ENCODE measurements at regions not wholly inside any gene's neighbourhood (a gene's known extent, or its start where the extent isn't known, plus 50 kb on each side); places are given as distances from the start of the nearest gene placed in this dataset.

GRCh38 chr7:85565276-85565675 lies 378.4 kb upstream of the SEMA3D start:
- H3K27ac ChIP-seq (replicated peaks) = no peak overlapping the region
- no peaks in the 10 kb centered on the region for H3K27me3 ChIP-seq (ENCODE audit: low read depth)
- TF ChIP-seq CTCF (IDR thresholded peaks at IDR 0.05; ENCODE audit: borderline replicate concordance) = no peak
- intact Hi-C loops (cut with micrococcal nuclease) = no loop called here
- H3K4me3 ChIP-seq = no peak overlapping the region
- no peak for DNase-seq
- H3K4me1 ChIP-seq = no peaks in the 10 kb centered on the region
- H3K36me3 ChIP-seq = no peaks in the 10 kb centered on the region
- H3K9me3 ChIP-seq (replicated peaks) = peaks cover 5% of the 10 kb centered on the region

GRCh38 chr7:85564861-85565260 lies 378.0 kb upstream of the SEMA3D start:
- no peaks in the 10 kb centered on the region for H3K27me3 ChIP-seq (ENCODE audit: low read depth)
- no peaks in the 10 kb centered on the region for H3K4me1 ChIP-seq
- no peak for TF ChIP-seq CTCF (IDR thresholded peaks at IDR 0.05; ENCODE audit: borderline replicate concordance)
- intact Hi-C loops (cut with micrococcal nuclease) = no loop called here
- no peak overlapping the region for H3K4me3 ChIP-seq
- no peaks in the 10 kb centered on the region for H3K36me3 ChIP-seq
- no peak overlapping the region for H3K27ac ChIP-seq (replicated peaks)
- no peak for DNase-seq
- peaks cover 1% of the 10 kb centered on the region for H3K9me3 ChIP-seq (replicated peaks)

GRCh38 chr7:85561706-85562105 lies 374.9 kb upstream of the SEMA3D start:
- no peak overlapping the region for H3K4me3 ChIP-seq
- H3K9me3 ChIP-seq (replicated peaks) = no peaks in the 10 kb centered on the region
- intact Hi-C loops (cut with micrococcal nuclease) = no loop called here
- no peaks in the 10 kb centered on the region for H3K27me3 ChIP-seq (ENCODE audit: low read depth)
- no peaks in the 10 kb centered on the region for H3K36me3 ChIP-seq
- no peaks in the 10 kb centered on the region for H3K4me1 ChIP-seq
- H3K27ac ChIP-seq (replicated peaks) = no peak overlapping the region
- no peak for TF ChIP-seq CTCF (IDR thresholded peaks at IDR 0.05; ENCODE audit: borderline replicate concordance)
- no peak for DNase-seq

GRCh38 chr7:85554236-85555178 lies 367.7 kb upstream of the SEMA3D start:
- intact Hi-C loops (cut with micrococcal nuclease) = loop anchor here (5.0 kb wide), 1 partner anchor 512 kb away; no protein-coding TSS in a partner anchor
- TF ChIP-seq CTCF (IDR thresholded peaks at IDR 0.05; ENCODE audit: borderline replicate concordance) = peak; percentile 76
- DNase-seq = no peak
- Histone ChIP-seq H3K27me3 (ENCODE audit: low read depth) (no peaks in the 10 kb centered on the region), H3K4me3 (no peak overlapping the region), H3K4me1 (no peaks in the 10 kb centered on the region), H3K27ac (replicated peaks) (no peak overlapping the region), H3K36me3 (no peaks in the 10 kb centered on the region), H3K9me3 (replicated peaks) (no peaks in the 10 kb centered on the region)

GRCh38 chr7:85535974-85536729 lies 349.3 kb upstream of the SEMA3D start:
- H3K27me3 ChIP-seq (ENCODE audit: low read depth) = no peaks in the 10 kb centered on the region
- no peak for TF ChIP-seq CTCF (IDR thresholded peaks at IDR 0.05; ENCODE audit: borderline replicate concordance)
- no peak overlapping the region for H3K4me3 ChIP-seq
- H3K27ac ChIP-seq (replicated peaks) = no peak overlapping the region
- H3K36me3 ChIP-seq = no peaks in the 10 kb centered on the region
- H3K4me1 ChIP-seq = no peaks in the 10 kb centered on the region
- DNase-seq = no peak
- intact Hi-C loops (cut with micrococcal nuclease) = no loop called here
- peaks cover 21% of the 10 kb centered on the region for H3K9me3 ChIP-seq (replicated peaks)

Measured in left ventricle myocardium inferior (tissue), 1 donor.